ENCODE measurements at regions not wholly inside any gene's neighbourhood (a gene's known extent, or its start where the extent isn't known, plus 50 kb on each side); places are given as distances from the start of the nearest gene placed in this dataset.

DNA sequence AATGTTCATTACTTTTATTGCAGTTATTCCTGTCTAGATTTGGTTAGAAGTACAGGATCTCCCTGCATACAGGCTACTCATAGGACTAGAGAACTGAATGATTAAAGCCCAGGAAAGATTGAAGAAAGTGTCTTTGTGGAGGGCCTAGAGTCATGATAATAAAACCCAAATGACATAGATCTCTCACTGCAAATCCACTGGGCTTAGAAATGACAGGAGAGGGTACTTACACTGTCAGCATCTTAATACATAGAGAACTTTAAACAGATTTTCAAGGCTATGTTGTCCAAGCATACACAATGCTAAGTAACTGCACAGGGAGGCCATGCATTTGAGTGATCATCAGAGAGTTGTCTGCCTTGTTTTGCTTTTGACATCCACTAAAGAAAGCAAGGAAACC lies 383.8 kb upstream of the MAP3K7 start:
- Histone ChIP-seq H3K27ac (ENCODE audit: insufficient read length, low read depth, low read length) (no peak overlapping the region), H3T11ph (ENCODE audit: low read length) (no peak overlapping the region), H2AK5ac (ENCODE audit: insufficient read length, low read length) (no peak overlapping the region), H3K79me1 (ENCODE audit: insufficient read depth, low read depth, low read length, poor library complexity, severe bottlenecking) (no peaks in the 10 kb centered on the region), H3K4me1 (ENCODE audit: insufficient read depth, low read length) (no peaks in the 10 kb centered on the region; the same call in 1 of the 2 replicates), H2BK15ac (ENCODE audit: low read depth, low read length) (no peak overlapping the region), H3K4ac (ENCODE audit: low read depth, low read length) (no peak overlapping the region), H3K4me2 (ENCODE audit: insufficient read depth, insufficient read length, low read length) (no peak overlapping the region), H3K9me3 (ENCODE audit: control insufficient read depth, low read depth, low read length) (no peaks in the 10 kb centered on the region), H2BK120ac (ENCODE audit: low read depth, low read length, poor library complexity, severe bottlenecking) (no peak overlapping the region), H2BK5ac (ENCODE audit: insufficient read length, low read length) (no peak overlapping the region), H3K9ac (ENCODE audit: extremely low read depth, insufficient read length, low read length) (no peak overlapping the region), H3K27me3 (ENCODE audit: insufficient read depth, low read length) (no peaks in the 10 kb centered on the region), H4K91ac (ENCODE audit: insufficient read length, low read depth, low read length) (no peak overlapping the region), H4K5ac (ENCODE audit: insufficient read length, low read depth, low read length) (no peak overlapping the region), H2BK20ac (ENCODE audit: low read depth, low read length, poor library complexity, severe bottlenecking) (no peak overlapping the region), H4K20me1 (ENCODE audit: control insufficient read depth, insufficient read depth, insufficient read length) (no peaks in the 10 kb centered on the region), H3K14ac (ENCODE audit: insufficient read depth, low read length) (no peak overlapping the region), H3K23ac (ENCODE audit: insufficient read length, low read depth, low read length) (no peak overlapping the region), H4K8ac (replicated peaks; ENCODE audit: insufficient read length, low read depth, low read length) (no peak overlapping the region), H3K79me2 (ENCODE audit: insufficient read depth, low read length) (no peaks in the 10 kb centered on the region), H3K18ac (ENCODE audit: insufficient read length, low read depth, low read length) (no peak overlapping the region), H2AFZ (ENCODE audit: low read length) (no peak overlapping the region), H3K56ac (ENCODE audit: insufficient read length, low read depth, low read length) (no peak overlapping the region), H2BK12ac (ENCODE audit: insufficient read length, low read depth, low read length) (no peak overlapping the region), H3K23me2 (ENCODE audit: insufficient read length, low read depth, low read length, poor library complexity, severe bottlenecking) (no peaks in the 10 kb centered on the region)
- Mint-ChIP-seq H3K4me1 (peaks cover 16 to 20% of the 10 kb centered on the region in 2 experiments), H3K9me3 (peaks cover 2 to 3% of the 10 kb centered on the region in 2 experiments; a peak in 3 of 5 replicates), H3K4me3 (no peak overlapping the region), H3K27me3 (ENCODE audit: low read depth) (peaks cover 14% of the 10 kb centered on the region), H3K36me3 (ENCODE audit: insufficient read depth in 1 of 3, low read depth in 3 of 3) (peaks cover 0 to 4% (median 0%) of the 10 kb centered on the region in 3 experiments; a peak in 1 of 7 replicates), H3K27ac (no peak overlapping the region)
- DNase-seq: no peak
- TF ChIP-seq, protein P1, sequence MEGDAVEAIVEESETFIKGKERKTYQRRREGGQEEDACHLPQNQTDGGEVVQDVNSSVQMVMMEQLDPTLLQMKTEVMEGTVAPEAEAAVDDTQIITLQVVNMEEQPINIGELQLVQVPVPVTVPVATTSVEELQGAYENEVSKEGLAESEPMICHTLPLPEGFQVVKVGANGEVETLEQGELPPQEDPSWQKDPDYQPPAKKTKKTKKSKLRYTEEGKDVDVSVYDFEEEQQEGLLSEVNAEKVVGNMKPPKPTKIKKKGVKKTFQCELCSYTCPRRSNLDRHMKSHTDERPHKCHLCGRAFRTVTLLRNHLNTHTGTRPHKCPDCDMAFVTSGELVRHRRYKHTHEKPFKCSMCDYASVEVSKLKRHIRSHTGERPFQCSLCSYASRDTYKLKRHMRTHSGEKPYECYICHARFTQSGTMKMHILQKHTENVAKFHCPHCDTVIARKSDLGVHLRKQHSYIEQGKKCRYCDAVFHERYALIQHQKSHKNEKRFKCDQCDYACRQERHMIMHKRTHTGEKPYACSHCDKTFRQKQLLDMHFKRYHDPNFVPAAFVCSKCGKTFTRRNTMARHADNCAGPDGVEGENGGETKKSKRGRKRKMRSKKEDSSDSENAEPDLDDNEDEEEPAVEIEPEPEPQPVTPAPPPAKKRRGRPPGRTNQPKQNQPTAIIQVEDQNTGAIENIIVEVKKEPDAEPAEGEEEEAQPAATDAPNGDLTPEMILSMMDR (conservative IDR thresholded peaks at IDR 0.05): no peak

Measured in H9 (cell line).